HG03025 (cell line): ENCODE measurements at regions not wholly inside any gene's neighbourhood (a gene's known extent, or its start where the extent isn't known, plus 50 kb on each side); places are given as distances from the start of the nearest gene placed in this dataset.

Experiments
- ATAC-seq: cut with Tn5 transposase; IDR thresholded peaks from one replicate; pipeline ENCODE4 v1.9.1; 2021; ENCODE audit warnings: mild to moderate bottlenecking, moderate library complexity; ENCODE audit not compliant: unreplicated experiment, low FRiP score

GRCh38 chr10:78261291-78261690 lies 227.6 kb downstream of the RPS24 start:
- ATAC-seq = no peak

DNA sequence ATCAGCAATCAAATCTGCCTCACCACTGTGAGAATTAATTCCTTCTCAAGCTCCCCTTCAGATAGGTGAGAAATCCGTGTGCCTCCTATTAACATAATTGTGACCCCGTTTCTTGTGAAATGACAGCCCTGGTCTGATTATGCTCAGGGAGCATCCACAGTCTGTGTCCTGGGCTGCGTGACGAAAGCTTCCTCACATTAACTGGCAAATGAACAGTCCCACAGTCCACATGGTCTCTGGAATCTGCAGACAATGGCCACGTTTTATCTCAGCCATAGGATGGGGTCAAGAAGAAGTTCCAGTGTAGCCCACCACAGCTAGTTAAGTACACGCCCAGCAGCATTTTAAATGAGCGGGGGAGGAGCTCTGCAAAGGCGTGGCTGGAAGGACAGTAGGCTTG lies 229.2 kb downstream of the RPS24 start:
- no peak for ATAC-seq

- ATAC-seq = no peak
Measured at GRCh38 chr10:78263521-78263988, 229.9 kb downstream of the RPS24 start.

GRCh38 chr10:78264361-78264760 lies 230.7 kb downstream of the RPS24 start:
- no peak for ATAC-seq

- no peak for ATAC-seq
Measured at GRCh38 chr10:78266741-78267469, 233.2 kb downstream of the RPS24 start.

DNA sequence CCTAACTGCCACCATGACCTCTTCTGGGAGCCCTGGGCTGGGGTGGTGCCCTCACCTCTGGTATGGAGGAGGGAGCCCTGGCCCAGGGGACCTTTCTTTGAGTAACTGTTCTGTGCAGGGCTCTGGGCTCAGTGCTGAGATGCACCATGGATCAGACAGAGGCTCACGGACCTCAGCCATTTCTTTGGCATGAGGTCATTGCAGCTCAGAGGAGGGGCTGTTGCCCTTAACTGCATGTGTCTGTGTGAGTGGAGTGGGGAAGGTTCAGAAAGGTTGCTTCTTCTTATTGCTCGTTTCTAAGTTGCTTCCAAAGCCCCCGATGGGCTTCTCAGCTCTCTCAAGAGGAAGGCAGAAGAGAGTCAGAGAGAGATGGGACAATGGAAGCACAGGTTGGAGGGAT lies 233.9 kb downstream of the RPS24 start:
- no peak for ATAC-seq

DNA sequence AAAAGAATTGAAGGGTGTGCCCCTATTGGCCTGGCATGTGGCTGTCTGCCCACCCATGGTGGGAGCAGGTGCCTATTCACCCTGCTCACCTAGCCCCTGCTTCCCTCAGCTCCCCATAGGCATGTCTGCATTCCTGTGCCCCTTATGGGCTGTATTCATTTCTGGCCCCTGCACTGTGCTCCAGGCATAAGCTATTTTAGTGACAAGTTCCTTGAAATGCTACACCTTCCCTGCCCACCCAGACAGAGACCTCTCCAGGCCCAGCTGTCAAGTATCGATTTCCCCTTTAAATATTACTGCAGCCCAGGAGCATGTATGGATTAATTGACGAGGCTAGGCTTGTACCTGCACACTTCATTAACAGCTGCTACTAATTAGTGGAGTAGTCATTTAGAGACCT lies 235.4 kb downstream of the RPS24 start:
- ATAC-seq = no peak

DNA sequence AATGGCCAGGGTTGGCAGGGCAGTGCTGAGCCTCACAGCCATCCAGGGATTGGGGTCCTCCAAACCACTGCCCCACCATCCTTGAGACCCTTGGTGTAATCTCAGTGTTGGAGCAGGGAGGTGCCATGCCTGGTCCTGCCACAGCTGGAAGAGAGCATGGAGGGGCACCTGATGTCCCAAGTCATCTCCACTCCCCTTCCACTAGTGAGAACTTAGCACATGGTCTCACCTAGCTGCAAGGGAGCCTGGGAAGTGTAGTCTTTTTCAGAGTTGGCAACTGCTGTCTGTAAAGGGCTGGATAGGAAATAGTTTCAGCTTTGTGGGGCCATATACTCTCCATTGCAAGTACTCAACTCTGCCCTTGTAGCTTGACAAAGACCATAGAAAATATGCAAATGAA lies 238.7 kb downstream of the RPS24 start:
- no peak for ATAC-seq

DNA sequence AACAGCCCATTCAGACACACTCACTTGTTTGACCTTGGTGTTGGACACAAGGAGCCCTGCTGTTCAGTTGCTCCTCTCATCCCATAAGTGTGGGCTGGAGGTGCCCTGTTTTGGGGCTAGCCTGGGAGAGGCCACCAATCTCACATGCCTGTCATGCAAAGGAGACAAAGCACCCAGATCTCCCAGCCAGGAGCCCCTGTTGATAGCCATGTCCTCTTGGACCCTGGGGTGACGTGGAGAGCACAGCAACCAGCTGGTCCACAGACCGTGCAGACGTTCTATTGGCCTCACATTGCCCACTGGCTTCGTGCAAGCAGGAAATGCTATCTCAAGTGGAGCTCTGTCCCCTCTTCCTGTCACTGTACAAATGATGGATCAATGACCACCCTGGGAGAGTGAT lies 240.8 kb downstream of the RPS24 start:
- ATAC-seq = no peak

DNA sequence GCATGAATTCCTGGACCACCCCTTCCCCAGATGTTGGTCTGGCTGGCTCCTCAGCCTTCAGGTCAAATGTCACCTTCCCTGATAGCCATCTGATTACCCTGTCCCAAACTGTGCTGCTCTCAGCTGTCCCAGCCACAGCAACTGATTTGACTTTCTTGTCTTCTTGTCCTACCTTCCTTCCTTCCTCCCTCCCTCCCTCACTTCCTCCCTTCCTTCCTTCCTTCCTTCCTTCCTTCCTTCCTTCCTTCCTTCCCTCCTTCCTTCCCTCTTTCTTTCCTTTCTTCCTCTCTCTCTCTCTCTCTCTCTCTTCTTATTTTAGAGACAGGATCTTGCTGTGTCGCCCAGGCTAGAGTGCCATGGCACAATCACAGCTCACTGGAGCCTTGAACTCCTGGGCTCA lies 242.5 kb downstream of the RPS24 start:
- ATAC-seq = no peak

DNA sequence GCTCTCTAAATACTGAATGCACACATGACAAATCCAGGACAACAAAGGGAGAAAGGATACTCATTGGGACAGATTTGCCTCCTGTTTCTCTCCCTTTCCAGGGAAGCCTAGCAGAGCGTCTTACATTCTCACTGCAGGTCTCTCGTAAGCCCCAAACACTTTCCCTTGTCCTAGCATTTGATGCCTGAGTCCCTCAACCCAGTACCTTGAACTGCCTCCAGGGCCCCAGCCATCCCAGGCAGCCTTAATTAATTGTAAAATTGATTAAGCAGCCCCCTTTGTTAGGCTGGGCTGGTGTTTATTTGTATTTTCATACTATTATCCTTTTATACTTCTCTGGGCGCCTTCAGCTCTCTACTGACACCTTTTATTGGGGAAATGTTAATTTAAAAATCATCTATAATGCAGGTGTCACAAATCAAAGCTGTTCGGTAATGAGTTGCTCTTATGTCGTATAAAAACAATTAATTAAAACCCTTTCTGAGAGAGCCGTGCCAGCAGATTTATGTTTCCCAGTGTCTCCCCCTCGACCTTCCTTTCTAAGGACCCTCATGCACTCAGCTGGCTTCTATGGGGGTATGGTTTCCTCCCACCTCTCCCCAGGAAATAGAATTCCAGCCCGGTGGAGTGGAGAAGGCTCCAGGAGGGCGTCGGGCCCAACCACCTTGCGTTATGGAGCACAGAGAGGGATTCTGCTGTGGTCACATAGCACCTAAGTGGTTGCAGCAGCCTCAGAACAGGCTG lies 243.8 kb downstream of the RPS24 start:
- ATAC-seq = no peak

GRCh38 chr10:78278058-78278404 lies 244.4 kb downstream of the RPS24 start:
- no peak for ATAC-seq

DNA sequence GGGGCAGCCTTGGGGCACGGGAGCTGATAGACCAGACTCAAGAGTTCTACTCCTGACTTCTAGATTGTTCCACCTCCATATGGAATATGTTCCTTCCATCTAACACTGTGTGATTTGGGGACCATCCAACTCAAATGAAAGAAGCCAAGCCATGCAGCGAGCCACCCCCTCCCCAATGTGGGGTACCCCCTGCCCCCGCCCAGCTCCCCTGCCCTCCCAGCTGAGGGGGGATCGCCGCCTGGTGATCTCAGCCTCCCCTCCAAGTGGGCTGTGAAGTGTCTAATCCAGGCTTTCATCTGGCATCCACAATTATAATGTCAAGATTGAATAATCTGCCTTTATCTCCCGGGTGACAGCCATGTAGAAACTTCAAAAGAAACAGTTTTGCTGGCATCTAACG lies 246.1 kb downstream of the RPS24 start:
- no peak for ATAC-seq

- no peak for ATAC-seq
Measured at GRCh38 chr10:78280604-78281003, 246.9 kb downstream of the RPS24 start.

DNA sequence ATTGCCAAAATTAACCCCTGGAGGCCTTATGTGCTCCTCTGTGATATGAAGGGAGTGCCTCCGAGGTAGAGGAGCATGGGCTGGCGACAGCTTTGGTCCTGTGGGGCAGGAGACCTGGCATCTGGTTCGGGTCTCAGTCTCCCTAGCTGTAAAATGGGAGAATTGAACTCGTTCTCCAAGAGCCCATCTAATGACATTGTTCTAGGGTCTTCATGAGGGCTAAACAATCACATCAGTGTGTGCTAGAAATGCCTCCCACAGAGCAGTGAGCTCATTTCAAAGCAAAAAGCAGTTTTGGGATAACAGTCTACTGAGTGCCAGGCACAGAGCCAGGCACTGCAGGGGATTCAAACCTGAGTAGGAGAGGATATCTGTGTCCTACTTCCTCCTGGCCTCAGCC lies 248.0 kb downstream of the RPS24 start:
- ATAC-seq = no peak

DNA sequence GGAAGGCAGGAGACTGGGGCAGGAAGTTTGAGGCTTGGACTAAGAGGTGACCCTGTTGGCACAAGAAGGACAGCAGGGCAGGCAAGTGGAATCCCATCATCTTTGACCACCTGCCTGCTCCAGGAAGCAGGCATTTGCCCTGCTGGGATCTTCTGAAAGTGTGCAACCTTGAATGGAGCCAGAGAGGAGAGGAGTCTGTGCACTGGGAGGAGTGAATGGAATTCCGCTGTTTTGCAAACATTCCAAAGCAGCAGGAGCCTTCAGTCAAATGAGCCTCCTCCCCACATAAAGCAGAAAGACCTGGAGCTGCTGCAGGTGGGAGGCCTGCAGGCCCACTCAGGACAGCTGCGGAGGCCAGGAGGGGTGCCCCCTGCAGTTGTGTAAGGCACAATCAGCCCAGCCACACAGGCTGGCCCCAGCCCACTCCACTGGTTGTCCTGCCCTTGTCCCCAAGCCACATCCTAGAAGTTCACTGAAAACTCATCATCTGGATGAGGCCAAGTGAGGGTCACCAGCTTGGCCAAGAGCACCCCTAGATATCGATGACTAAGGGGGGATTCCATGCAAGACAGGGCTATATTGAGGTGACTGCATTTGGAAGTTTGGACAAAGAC lies 249.5 kb downstream of the RPS24 start:
- ATAC-seq = no peak

DNA sequence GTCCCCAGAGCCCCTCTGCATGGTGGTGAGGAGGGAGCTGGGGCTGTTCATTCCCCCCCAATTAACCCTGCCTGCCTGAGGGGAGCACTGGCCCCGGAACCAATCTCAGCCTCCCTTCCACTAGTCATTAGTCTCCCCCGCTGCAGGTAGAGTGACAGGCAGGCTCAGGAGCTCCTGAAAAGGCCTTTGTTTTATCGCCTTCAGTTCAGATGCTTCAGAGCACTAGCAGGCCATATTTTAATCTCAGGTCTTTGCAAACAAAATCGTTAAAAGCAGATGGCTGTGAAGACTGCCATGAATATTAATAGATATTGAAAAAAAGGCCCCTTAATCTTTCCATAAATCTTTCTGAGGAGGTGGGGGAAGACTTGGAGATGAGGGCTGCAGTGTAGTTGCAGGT lies 250.7 kb downstream of the RPS24 start:
- ATAC-seq = no peak

DNA sequence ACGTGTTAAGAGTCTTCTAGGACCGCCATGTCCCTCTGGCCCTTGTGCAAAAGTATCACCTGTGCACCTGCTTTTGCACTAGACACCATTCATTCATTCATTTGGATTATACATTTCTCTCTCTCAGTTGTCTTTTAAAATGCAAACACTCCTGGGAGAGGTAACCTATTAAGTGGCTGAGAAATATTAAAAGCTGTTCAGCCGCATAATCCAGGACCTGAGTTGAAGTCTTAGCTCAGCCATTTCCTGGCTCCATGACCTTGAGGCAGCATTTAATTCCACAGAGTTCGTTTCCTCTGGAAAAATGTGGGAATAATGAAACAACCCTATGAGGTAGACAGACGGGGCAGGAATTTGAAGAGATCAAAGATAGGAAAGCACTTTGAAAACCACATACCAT lies 251.6 kb downstream of the RPS24 start:
- no peak for ATAC-seq

- no peak for ATAC-seq
Measured at GRCh38 chr10:78286186-78286585, 252.5 kb downstream of the RPS24 start.

GRCh38 chr10:78286668-78287067 lies 253.0 kb downstream of the RPS24 start:
- ATAC-seq = no peak

DNA sequence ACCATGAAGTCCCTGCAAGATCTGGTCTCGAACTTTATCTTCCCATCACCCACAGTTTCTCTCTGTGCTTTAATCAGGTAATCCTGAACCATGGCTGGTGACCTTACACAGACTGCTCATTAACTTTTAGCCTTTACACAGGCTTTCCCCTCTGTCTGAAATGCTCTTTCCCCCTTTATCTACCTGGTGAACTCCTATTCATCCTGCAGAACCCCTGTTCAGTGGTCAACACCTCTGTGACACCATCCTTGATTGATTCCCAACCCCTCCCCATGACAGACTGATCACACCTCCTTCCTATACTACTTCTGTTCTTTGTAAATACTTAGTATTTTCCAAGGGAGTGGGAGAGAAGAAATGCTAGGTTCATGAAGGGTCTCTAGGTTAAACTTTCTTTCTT lies 254.0 kb downstream of the RPS24 start:
- no peak for ATAC-seq

- no peak for ATAC-seq
Measured at GRCh38 chr10:78288663-78289062, 255.0 kb downstream of the RPS24 start.
